ENCODE measurements at regions not wholly inside any gene's neighbourhood (a gene's known extent, or its start where the extent isn't known, plus 50 kb on each side); places are given as distances from the start of the nearest gene placed in this dataset.
"Not testable (repeated sequence)": the region's sequence is repeated elsewhere in the genome, so short reads cannot be mapped to it uniquely, and the experiment has no call there.

DNA sequence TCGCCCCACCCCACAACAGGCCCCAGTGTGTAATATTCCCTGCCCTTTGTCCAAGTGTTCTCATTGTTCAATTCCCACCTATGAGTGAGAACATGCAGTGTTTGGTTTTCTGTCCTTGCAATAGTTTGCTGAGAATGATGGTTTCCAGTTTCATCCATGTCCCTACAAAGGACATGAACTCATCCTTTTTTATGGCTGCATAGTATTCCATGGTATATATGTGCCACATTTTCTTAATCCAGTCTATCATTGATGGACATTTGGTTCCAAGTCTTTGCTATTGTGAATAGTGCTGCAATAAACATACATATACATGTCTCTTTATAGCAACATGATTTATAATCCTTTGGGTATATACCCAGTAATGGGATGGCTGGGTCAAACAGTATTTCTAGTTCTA, 132.7 kb downstream of the SNX10 start:
- DNase-seq (ENCODE audit: low read depth); H3K4me3 ChIP-seq (ENCODE audit: low read length): not testable (repeated sequence)

DNA sequence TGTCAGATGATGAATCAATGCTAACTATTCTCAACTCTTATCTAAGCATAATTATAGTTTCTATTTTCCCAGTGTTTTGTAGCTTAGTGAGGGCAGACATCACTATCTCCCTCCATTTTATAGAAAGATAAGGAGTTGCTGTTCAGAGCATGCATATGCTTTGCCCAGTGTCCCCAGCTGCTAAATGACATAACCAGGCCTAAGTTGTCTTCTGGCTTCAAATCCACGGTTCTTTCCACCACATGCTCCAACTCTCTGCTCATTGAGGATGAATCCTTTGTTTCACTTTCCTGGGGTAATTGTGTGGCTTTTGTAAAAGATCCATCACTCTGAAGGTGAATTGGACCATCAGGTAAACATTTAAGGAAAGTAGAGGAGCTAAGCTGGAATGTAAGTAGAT, 134.0 kb downstream of the SNX10 start:
- H3K4me3 ChIP-seq (ENCODE audit: low read length) = no peak overlapping the region
- TF ChIP-seq, protein P1, sequence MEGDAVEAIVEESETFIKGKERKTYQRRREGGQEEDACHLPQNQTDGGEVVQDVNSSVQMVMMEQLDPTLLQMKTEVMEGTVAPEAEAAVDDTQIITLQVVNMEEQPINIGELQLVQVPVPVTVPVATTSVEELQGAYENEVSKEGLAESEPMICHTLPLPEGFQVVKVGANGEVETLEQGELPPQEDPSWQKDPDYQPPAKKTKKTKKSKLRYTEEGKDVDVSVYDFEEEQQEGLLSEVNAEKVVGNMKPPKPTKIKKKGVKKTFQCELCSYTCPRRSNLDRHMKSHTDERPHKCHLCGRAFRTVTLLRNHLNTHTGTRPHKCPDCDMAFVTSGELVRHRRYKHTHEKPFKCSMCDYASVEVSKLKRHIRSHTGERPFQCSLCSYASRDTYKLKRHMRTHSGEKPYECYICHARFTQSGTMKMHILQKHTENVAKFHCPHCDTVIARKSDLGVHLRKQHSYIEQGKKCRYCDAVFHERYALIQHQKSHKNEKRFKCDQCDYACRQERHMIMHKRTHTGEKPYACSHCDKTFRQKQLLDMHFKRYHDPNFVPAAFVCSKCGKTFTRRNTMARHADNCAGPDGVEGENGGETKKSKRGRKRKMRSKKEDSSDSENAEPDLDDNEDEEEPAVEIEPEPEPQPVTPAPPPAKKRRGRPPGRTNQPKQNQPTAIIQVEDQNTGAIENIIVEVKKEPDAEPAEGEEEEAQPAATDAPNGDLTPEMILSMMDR (IDR thresholded peaks at IDR 0.05; ENCODE audit: insufficient read depth, low read depth, low read length, missing control alignments) = no peak
- no peak for DNase-seq (ENCODE audit: low read depth)

DNA sequence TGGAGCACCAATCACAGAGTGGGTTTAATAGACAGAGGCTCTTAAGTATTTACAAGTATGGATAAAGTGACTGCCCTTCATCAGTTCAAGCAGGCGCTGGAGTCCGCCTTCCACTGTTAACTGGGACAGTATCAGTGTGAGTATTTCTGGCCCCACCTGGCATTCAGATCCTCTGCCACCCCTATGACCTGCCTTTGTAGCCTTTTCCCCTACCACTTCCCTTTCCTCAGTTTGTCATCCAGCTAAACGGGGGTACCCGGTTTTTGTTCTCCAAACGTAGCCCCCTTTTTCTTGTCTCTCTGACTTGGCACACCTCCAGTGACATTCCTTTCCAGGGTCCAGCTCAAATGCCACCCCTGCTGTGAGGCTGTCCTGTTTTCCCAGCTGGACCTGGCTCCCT, 134.4 kb downstream of the SNX10 start:
- H3K4me3 ChIP-seq (ENCODE audit: low read length) = no peak overlapping the region
- TF ChIP-seq, protein P1 (IDR thresholded peaks at IDR 0.05; ENCODE audit: insufficient read depth, low read depth, low read length, missing control alignments) = no peak
- no peak for DNase-seq (ENCODE audit: low read depth)

DNA sequence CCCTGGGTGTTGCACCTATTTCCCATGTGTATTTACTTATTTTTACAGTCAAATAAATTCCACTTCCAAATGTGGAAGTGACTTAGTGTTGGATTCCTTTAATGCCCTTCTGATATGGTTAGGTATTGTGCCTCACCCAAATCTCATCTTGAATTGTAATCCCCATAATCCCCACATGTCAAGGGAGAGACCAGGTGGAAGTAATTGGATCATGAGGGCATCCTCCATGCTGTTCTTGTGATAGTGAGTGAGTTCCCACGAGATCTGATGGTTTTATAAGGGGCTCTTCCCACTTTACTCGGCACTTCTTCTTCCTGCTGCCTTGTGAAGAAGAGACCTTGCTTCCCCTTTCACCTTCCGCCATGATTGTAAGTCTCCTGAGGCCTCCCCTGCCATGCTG, 136.9 kb downstream of the SNX10 start:
- no peak overlapping the region for H3K4me3 ChIP-seq (ENCODE audit: low read length)
- TF ChIP-seq, protein P1 (IDR thresholded peaks at IDR 0.05; ENCODE audit: insufficient read depth, low read depth, low read length, missing control alignments) = no peak
- DNase-seq (ENCODE audit: low read depth) = no peak

DNA sequence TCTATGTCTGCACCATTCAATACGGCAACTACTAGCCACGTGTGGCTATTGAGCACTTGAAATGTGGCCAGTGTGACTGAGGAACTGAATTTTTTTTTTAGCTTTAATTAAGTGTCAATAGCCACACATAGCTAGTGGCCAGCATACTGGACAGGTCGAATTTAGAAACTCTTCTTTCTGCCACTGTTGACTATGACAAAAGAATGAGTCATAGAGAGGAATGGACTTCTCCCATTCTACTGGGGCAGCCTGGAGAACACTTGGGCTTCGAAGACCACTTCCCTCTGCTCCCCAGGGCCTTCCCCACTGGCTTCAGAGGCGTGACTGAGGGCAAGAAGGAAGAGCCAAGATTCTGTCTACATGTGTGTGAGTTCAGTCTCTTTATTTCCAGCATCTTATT, 137.5 kb downstream of the SNX10 start:
- no peak overlapping the region for H3K4me3 ChIP-seq (ENCODE audit: low read length)
- TF ChIP-seq, protein P1 (IDR thresholded peaks at IDR 0.05; ENCODE audit: insufficient read depth, low read depth, low read length, missing control alignments) = no peak
- DNase-seq (ENCODE audit: low read depth) = no peak

DNA sequence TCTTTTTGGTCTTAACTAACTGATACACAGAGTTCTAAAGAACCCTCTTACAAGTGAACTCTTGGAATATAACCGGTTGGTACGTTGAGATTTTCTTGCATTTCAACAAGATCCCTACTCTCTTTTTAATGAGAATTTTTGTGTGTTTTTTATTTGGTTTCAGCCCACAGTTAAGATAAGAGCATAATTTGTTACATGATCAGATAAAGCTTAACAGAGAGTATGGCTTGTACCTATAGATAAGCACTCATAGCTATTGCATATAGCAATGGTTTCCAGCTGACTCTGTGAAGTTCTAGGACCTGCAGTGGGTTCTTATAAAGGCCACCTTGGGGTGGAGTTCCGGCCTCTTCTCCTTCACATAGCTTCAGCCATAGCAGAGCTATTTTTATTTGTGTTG, 143.3 kb downstream of the SNX10 start:
- no peak for DNase-seq (ENCODE audit: low read depth)
- TF ChIP-seq, protein P1 (IDR thresholded peaks at IDR 0.05; ENCODE audit: insufficient read depth, low read depth, low read length, missing control alignments) = no peak
- no peak overlapping the region for H3K4me3 ChIP-seq (ENCODE audit: low read length)

DNA sequence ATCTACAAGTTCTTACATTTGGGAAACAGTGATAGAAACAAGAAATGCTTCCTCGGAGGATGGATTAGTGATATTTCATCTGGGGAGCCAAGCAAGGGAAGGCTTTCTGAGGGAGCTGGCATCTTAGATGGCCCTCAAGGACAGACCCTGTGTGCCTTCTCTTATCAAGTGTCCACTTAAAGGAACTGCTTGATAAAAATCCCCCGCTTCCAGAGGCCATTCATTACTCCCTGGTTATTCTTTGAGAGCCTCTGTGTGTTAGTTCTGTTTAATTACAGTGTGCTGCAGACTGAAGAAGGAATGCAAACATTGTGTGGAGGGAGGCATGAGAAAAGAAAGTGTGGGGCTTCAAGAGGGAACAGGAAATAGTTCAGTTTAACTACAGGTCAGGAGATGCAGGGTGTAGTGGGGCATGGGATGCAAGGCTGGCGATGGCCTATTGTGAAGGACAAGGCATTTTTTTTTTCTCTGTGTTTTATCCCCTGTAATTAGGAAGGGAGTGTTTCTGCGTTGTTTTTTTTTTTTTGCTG, 145.4 kb downstream of the SNX10 start:
- DNase-seq (ENCODE audit: low read depth) = no peak
- TF ChIP-seq, protein P1 (IDR thresholded peaks at IDR 0.05; ENCODE audit: insufficient read depth, low read depth, low read length, missing control alignments) = no peak

More for the DNA sequence above, 145.4 kb downstream of the SNX10 start:
- H3K4me3 ChIP-seq (ENCODE audit: low read length) = no peak overlapping the region

All from epithelial cell of esophagus (primary cell).